NOMO-1 (cell line): ENCODE measurements at regions not wholly inside any gene's neighbourhood (a gene's known extent, or its start where the extent isn't known, plus 50 kb on each side); places are given as distances from the start of the nearest gene placed in this dataset.
"Not testable (repeated sequence)": the region's sequence is repeated elsewhere in the genome, so short reads cannot be mapped to it uniquely, and the experiment has no call there.

ENCODE experiments used
- DNase-seq, 2 experiments: peaks; one replicate each; lab custom pipeline; 2025; ENCODE audit not compliant: unreplicated experiment in 2 of 2; lab: John Stamatoyannopoulos, UW

DNA sequence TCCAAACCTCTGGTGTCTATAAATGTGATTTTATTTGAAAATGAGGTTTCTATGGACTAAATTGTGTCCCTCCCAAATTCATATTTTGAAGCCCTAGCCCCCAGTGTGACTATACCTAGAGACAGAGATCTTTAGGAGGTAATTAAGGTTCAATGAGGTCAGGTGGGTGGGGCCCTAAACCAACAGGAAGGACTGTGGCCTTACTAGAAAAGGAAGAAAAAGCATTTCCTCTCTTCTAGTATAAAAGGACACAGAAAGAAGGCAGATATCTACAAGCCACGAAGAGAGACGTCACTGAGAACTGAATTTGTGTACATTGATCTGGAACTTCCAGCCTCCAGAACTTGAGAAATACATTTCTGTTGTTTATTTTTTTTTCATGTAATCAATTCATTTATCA is 123.1 kb upstream of the RUNX1 start:
- DNase-seq, result peak in 1 of 2 experiments; percentile 7

DNA sequence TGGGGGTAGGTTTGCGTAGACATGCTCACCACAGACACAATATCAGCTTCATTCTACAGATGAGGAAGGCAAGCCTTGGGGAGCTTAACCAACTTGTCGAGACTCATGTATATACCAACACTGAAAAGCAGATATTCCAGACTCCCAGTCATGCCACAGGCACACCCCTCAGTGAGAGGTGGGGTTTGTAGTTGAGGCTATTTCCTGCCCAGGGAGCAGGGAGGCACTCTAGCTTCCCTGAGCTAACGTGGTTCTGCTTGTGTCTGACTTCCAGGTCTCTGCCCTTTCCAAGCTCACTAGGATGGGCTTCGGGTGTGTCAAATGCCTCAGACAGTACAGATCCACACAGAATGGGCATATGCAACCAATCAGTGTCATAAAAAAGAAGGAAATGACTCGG is 122.3 kb upstream of the RUNX1 start:
- no peak for DNase-seq

DNA sequence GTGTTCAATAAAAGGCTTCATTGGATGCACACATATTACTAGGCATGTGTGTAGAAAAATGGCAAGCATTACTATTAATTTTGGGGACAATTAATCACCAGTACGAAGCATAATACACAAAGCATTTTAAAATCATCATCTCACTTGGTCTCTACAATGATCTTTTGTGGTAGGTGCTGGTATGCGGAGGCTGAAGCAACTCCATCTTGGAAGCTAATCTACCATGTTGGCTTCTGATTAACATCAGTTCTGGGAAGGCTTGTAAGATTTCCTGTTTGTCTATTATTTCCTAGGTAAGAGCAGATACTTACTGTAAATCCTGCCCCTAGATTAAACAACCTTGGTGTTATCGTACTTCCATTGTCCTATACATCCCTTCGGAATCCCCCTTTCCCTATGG is 121.7 kb upstream of the RUNX1 start:
- no peak for DNase-seq

DNA sequence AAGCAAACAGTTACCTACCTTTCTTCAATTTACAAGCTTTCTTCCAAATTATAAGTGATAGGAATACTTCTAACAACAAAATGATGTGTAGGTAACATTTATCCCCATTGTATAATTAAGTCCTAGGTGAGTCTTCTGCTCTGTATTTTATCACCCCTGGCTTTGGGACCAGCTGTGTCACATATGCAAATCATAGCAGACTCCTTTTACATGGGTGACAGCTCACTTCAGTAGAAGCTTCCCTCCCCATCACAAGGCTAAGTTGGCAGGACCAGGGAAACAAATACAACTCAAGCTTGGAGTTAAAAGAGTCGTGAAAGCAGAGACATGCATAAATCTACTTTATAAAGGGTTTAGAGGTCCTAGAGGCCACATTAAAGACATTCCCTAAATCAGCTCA is 121.1 kb upstream of the RUNX1 start:
- DNase-seq, result no peak

DNA sequence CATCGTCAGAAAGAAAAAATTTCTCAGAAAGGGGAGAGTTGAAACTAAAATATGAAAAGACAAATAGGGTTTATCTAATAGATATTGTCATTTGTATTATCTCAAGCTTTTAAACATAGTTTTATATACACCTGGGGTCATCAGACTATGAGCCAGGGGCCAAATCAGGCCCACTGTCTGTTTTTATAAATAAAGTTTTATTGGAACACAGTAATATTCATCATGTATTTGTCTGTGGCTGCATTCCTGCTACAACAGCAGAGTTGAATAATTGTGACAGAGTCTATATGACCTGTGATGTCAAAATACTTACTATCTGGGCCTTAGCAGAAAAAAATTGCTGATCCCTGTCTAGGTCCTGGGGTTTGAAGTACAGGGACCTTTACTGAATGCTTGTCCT is 120.5 kb upstream of the RUNX1 start:
- DNase-seq, result no peak

DNA sequence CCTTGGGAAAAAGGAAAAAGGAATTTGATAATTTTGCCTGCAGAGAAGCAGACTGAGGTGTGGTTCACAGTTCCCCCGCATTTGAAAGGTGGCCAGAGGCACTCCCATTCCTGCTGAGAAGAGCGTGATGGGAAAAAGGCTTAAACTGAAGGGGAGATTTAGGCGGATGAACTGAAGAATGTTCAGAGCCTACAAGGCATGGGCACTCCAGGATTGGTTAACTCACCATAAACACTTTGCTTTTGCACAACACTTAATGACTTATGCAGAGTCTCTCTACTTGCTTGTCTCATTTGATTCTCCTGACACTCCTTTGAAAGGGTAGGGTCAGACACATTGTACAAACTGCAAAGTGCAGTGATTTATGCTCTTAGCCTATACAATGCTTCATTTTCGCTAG is 119.6 kb upstream of the RUNX1 start:
- no peak for DNase-seq

DNA sequence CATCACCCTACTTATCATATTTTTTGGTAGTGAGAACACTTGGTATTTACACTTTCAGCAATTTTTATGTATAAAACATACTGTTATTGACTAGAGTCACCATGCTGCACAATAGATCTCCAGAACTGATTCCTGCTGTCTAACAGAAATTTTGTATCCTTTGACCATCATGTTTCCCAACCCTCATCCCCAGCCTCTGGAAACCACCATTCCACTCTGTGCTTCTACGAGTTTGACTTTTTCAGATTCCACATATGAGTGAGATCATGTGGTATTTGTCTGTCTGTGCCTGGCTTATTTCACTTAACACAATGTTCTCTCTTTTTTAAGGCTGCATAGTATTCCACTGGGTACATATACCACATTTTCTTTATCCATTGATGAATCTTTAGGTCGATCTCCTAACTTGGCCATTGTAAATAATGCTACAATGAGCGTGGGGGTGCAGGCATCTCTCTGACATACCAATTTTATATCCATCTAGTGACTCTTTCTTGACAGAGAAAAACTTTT is 115.9 kb upstream of the RUNX1 start:
- no peak for DNase-seq

DNA sequence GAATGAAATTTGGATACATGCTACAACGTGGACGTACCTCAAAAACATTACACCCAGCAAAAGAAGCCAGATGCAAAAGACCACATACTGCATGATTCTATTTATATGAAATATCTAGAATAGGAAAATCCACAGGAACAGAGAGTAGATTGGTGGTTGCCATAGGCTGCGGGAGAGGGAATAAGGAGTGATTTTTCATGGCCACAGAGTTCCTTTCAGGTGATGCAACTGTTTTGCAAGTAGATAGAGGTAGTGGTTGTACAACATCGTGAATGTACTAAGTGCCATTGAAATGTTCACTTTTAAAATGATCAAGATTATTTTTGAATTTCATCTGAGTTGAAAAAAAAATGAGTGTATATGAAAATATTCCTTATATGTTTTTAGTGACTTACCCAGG is 115.3 kb upstream of the RUNX1 start:
- no peak for DNase-seq

DNA sequence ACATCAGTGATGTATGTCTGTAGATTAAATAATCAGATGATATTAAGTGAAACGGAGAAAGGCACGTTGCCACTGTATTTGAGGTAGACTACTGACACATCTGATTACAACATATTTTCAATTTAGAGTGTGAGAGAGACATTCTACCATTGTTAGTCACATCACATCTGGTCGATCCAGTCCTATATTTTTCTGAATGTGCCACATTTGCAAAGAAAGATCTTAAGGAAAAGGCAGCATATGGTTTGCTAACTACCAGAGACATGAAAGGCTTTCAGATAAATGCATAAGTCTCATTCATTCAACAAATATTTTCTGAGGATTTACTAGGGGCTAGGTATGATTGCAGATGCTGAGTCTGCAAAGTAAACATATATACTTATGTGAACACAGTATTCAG is 114.3 kb upstream of the RUNX1 start:
- no peak for DNase-seq

DNA sequence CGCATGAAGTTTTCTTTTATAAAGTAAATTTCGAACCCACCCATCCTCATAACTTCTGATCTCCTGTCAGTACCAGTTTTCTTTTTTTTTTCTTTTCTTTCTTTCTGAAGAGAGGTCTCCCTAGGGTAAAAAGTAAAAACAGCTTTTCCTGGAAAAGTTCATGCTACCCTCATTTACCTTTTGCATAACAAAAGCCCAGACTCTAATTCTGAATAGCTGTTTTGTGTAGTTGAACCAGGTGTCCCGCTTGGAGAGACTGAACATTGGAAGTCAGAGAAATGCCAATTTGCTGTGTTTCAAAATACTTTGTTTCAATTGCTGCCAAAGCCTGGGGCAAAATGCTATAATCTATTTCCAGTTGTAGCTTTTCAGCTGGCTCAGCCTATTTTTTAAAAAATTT is 113.7 kb upstream of the RUNX1 start:
- no peak for DNase-seq

DNA sequence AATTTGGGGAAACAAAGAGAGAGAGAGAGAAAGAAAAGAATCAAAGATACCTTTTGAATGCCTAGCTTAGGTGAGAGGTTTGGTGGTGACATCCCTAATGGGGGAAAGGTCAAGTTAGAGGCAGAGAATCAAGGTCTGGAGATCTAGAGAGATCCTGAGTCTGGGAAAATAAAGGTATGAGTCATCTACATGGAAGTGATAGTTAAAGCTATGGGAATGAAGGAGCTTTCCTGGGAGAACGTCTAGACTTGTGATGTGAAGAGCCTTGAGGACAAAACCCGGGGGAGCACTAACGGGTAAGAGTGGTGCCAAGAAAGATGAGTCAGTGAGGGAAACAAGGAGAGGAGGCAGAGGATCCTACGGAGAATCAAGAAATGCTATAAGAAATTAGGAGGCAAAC is 110.8 kb upstream of the RUNX1 start:
- no peak for DNase-seq

DNA sequence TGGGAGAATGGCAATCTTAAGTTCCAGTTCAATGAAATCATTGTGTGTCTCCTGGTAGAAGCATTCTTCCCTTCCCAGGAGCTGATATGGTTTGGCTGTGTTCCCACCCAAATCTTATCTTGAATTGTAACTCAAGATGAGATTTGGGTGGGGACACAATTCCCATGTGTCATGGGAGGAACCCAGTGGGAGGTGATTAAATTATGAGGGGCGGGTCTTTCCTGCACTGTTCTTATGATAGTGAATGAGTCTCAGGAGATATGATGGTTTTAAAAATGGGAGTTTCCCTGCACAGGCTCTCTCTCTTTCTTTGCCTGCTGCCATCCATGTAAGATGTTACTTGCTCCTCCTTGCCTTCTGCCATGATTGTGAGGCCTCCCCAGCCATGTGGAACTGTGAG is 108.3 kb upstream of the RUNX1 start:
- DNase-seq, result not testable (repeated sequence)

DNA sequence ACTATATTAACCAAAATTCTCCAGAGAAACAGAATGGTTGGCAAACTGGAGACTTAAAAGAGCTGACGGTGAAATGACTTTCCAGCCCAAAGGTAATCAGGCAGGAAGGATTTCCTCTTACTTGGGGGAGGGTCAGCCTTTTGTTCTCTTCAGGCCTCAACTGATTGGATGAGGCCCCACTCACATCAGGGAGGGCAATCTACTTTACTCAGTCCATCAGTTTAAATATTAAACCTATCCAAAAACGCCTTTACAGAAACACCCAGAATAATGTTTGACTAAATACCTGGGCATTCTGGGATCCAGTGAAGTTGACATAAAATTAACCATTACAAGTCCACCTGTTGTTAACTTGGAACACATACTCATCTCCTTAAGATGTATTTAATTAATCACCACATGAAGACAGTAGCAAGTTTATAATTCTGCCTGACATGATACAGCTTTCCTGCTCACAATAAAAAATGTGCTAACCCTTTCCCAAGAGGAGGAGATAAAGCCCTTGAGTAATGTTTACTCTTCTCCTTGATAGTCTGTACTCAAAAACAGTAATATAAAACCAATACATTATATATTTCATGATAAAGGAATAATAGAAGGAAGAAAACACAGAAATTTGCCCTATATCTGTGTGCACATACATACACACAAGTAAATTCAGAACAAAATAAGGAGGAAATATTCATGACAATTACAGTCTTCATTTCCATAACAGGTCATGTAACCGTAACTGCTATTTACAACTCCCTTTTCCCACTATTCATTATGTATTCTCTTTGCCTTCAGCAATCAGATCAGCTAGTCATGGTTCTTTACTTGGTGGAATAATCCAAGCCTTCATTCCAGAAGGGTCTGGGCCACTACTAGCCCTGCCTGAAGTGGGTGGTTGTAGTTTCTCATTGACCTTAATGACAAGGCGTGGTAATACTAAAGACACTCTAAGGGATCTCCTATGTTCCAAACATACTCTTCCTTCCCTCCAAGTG is 107.5 kb upstream of the RUNX1 start:
- DNase-seq, result no peak

DNA sequence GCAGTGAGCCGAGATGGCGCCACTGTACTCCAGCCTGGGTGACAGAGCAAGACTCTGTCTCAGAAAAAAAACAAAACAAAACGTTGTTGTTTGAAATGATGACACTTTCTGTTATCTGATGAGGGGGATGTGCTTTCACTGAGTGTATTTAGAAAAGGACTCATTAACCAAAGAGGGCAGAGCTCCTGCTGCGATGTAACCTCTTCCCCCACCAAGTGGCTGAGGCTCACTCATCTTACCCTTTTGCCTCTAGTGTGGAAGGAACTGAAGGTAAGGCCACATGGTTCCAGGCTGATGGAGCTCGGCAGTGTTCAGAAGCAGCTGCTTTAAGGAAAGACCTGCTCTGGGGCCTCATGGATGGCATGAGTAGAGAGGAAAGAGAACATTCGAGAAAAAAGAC is 105.7 kb upstream of the RUNX1 start:
- no peak for DNase-seq

DNA sequence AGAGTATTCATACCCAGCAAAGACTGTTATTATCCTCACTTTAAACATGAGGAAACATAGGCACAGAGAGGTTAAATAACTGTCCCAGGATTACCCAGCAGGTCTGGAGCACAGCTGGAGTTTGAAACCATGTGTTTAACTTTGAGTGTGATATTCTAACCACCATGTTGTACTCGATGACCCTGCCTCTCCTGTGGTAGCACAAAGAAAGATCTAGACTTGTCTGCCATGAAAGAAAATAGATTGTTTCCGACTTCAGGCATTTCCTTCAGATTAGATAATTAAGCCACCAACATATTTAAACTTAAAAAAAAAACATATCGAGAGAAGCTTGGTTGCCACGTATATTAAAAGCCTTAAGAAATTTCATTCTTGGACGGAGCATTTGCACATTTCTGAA is 104.6 kb upstream of the RUNX1 start:
- no peak for DNase-seq

DNA sequence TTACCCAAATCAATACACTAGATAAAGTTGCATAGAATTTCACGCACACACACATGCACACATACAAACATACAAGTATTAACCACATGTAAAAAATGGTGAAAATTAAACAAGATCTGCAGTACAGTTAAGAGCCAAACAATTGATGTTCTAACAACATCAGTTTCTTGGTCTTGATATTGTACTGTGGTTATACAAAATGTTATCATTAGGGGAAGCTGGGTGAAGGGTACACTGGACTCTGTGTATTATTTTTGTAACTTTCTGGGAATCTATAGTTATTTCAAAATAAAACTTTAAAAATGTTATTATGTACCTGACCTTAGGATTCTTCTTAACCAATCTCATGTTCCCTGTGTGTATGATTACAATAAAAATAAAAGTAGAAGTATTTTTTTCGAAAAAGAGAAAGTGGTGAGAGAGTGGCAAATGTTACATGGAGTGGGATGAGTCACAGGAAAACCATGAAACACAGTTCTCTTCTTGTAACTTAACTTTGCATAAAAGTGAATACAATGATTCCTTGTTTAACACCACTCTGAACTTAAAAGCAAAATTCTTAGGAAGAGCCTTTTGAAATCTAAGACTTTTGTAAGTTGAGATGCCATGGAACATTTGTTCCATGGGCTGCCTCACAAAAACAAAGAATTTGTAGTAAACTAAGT is 101.6 kb upstream of the RUNX1 start:
- no peak for DNase-seq

DNA sequence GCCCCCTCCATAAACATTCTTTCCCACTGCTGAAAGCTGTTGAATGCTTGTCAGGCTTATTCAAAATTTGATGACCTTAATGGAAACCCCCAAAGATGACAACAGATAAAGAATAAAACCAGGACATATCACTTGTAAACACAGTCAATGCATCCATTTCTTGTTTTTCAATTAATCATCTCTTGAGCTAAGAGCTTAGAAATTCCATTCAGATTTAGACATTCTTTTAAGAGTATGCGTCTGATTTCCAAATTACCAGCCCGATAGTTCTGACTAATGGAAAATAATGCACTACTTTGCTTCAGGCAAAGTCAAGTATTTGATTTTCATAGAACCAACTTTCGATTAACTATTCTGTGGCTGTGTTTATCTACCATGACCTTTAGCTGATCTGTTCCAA is 100.6 kb upstream of the RUNX1 start:
- no peak for DNase-seq

DNA sequence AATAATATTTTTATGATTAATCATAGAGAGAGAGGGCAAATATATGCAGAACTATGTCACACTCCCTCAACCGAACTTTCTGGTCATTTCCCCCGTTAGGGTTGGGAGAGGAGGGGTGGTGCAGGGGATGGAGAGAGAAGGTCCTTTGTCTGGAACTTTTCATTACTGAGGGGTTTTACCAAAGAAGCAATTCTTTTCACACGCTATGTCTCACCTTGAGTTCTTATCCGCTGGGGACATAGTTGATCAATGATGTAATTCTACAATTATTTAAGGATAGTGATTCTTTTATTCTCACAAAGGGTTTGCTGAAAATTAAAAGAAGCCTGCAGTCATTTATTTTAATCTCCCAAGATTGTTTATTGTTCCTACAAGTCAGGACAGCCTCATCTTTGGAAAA is 98.3 kb upstream of the RUNX1 start:
- DNase-seq, result no peak

DNA sequence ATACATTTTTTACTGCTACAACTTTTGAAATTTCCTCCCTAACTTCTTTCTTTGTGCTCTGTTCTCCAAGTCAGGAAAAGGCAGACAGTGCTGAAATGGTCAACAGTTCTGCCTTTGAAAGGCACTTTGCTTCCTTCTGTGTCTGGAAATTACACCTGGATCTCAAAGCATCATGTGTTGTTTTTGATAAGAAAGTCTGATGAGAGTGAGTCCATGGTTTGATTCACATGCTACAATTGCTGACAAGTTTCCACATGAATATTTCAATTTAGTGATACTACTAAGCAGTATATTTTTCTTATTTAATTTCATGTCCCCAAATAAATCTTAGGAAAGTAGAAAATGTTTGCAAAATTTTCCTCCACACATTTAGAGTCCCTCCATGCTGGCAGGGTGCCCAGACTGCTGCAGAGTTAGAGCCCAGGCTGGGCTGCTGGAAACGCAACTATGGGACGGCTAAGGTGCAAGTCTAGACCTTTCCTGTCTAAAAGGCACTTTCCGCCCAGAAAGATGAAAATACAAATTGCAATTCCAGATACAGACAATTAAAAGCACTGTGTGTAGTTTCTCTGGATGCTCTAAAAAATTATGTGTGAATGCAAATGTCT is 96.6 kb upstream of the RUNX1 start:
- no peak for DNase-seq

DNA sequence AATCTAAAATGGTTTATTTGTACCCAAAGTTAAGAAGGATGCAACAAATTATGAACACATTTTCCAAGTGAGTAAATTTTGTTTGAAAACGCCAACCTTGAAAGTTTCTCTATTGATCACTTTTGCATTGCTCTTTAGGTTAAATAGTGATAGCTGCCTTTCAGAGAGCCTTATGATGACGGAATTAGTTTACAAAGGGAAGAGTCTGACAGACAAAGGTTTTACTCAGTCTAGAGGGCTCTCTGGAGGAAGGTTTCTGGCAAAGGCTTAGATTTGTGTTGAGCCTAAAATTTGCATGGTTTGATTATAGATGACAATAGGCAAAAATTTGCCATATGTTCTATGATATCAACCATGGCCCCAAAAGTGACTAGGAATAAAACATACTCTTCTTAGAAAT is 95.9 kb upstream of the RUNX1 start:
- no peak for DNase-seq

DNA sequence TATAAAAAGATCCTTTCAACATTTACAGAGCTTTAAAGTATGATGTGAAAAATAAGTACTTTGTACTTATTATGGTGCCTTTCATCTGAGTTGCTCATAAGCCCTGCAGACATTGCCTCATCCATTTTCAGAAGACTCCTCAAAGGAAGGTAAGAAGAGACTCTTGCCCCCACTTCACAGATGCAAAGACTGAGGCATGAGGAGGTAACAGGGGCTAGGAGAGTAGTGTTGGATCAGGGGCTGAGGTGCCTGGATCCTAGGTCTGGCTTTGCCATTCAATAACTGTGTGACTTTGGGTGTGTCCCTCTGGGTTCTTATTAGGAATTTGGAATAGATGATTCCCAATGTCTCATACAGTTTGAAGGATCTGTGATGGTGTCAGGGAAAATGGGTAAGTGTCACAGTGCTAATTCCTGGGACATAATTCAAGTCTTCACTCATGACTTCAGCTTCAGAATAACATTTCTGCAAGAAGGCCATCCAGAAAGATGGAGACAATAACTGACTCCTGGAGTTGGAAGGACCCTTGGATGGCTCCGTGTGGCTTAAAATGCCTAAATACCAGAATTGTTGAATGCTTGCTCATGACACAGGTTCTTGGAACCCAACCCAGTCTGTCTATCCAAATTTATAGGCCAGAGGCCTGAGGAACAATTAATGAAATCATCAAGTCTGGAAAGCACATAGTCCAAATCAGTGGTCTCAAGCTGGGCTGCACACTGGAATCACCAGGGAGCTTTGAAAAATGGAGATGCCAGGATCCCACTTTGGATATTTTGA is 93.1 kb upstream of the RUNX1 start:
- DNase-seq, result no peak
